SJCRH30 (cell line): ENCODE measurements at regions not wholly inside any gene's neighbourhood (a gene's known extent, or its start where the extent isn't known, plus 50 kb on each side); places are given as distances from the start of the nearest gene placed in this dataset.
A peak's percentile ranks its signal among the peaks of the same experiment; 100 is the strongest.
"Not testable (repeated sequence)": the region's sequence is repeated elsewhere in the genome, so short reads cannot be mapped to it uniquely, and the experiment has no call there.

Experiments
- DNase-seq, 2 experiments: peaks; one replicate each; pipeline ENCODE4 v3.0.0-alpha.2; 2015 to 2020
- H3K27ac ChIP-seq: fragments of 250-450 bp; sonication (Bioruptor Pico); 2 replicates; pipeline ENCODE4 v1.5.1; 2020; ENCODE audit warnings: mild to moderate bottlenecking, moderate library complexity
- H3K27me3 ChIP-seq: fragments of 250-450 bp; sonication (Bioruptor Pico); 2 replicates; pipeline ENCODE4 v1.5.1; 2020; ENCODE audit warnings: mild to moderate bottlenecking, moderate library complexity
- H3K36me3 ChIP-seq: fragments of 250-450 bp; sonication (Bioruptor Pico); 2 replicates; pipeline ENCODE4 v1.5.1; 2020; ENCODE audit warnings: mild to moderate bottlenecking, moderate library complexity
- H3K4me1 ChIP-seq: fragments of 250-450 bp; sonication (Bioruptor Pico); 2 replicates; pipeline ENCODE4 v1.5.1; 2020; ENCODE audit warnings: mild to moderate bottlenecking, moderate library complexity
- H3K4me3 ChIP-seq: fragments of 250-450 bp; sonication (Bioruptor Pico); 2 replicates; pipeline ENCODE4 v1.5.1; 2020; ENCODE audit warnings: mild to moderate bottlenecking, moderate library complexity
- H3K9me3 ChIP-seq: fragments of 250-450 bp; sonication (Bioruptor Pico); replicated peaks from 2 replicates; pipeline ENCODE4 v1.5.1; 2020; ENCODE audit warnings: mild to moderate bottlenecking, moderate library complexity

- peak in 1 of 2 experiments; percentile 41 for DNase-seq
- no peaks in the 10 kb centered on the region for H3K27me3 ChIP-seq
- no peaks in the 10 kb centered on the region for H3K36me3 ChIP-seq
- H3K4me1 ChIP-seq, result peaks cover 5% of the 10 kb centered on the region; the same call in 1 of the 2 replicates
- 0 out of 2 replicates have a peak, but pooled peaks cover 3% of the 10 kb centered on the region for H3K9me3 ChIP-seq
- H3K4me3 ChIP-seq, result no peak overlapping the region
- H3K27ac ChIP-seq, result no peak overlapping the region
Observed at GRCh38 chr1:222009105-222009730, 267.3 kb upstream of the DUSP10 start.

- Histone ChIP-seq H3K9me3 (0 out of 2 replicates have a peak, but pooled peaks cover 3% of the 10 kb centered on the region), H3K4me3 (no peak overlapping the region), H3K27ac (no peak overlapping the region), H3K27me3 (no peaks in the 10 kb centered on the region), H3K36me3 (no peaks in the 10 kb centered on the region), H3K4me1 (peaks cover 5% of the 10 kb centered on the region; the same call in 1 of the 2 replicates)
- no peak for DNase-seq
Observed at GRCh38 chr1:222006715-222007114, 264.8 kb upstream of the DUSP10 start.

- H3K27ac ChIP-seq, result no peak overlapping the region
- no peak for DNase-seq
- no peak overlapping the region for H3K4me3 ChIP-seq
- H3K27me3 ChIP-seq, result no peaks in the 10 kb centered on the region
- H3K9me3 ChIP-seq, result 0 out of 2 replicates have a peak, but pooled peaks cover 3% of the 10 kb centered on the region
- H3K36me3 ChIP-seq, result no peaks in the 10 kb centered on the region
- H3K4me1 ChIP-seq, result no peaks in the 10 kb centered on the region
Observed at GRCh38 chr1:222004784-222005183, 262.9 kb upstream of the DUSP10 start.

GRCh38 chr1:222004034-222004433, 262.1 kb upstream of the DUSP10 start:
- H3K27me3 ChIP-seq, result no peaks in the 10 kb centered on the region
- 0 out of 2 replicates have a peak, but pooled peaks cover 3% of the 10 kb centered on the region for H3K9me3 ChIP-seq
- no peaks in the 10 kb centered on the region for H3K36me3 ChIP-seq
- H3K4me3 ChIP-seq, result no peak overlapping the region
- no peak overlapping the region for H3K27ac ChIP-seq
- no peaks in the 10 kb centered on the region for H3K4me1 ChIP-seq
- DNase-seq, result no peak

- Histone ChIP-seq H3K9me3 (0 out of 2 replicates have a peak, but pooled peaks cover 3% of the 10 kb centered on the region), H3K4me1 (no peaks in the 10 kb centered on the region), H3K27me3 (no peaks in the 10 kb centered on the region), H3K36me3 (no peaks in the 10 kb centered on the region), H3K27ac (no peak overlapping the region), H3K4me3 (no peak overlapping the region)
- no peak for DNase-seq
Observed at GRCh38 chr1:222002503-222002902, 260.6 kb upstream of the DUSP10 start.

GRCh38 chr1:222000131-222000530, 258.2 kb upstream of the DUSP10 start:
- H3K27me3 ChIP-seq, result no peaks in the 10 kb centered on the region
- no peaks in the 10 kb centered on the region for H3K4me1 ChIP-seq
- H3K36me3 ChIP-seq, result no peaks in the 10 kb centered on the region
- H3K9me3 ChIP-seq, result no peaks in the 10 kb centered on the region
- H3K4me3 ChIP-seq, result no peak overlapping the region
- DNase-seq, result no peak
- H3K27ac ChIP-seq, result no peak overlapping the region

GRCh38 chr1:221998781-221999180, 256.9 kb upstream of the DUSP10 start:
- no peaks in the 10 kb centered on the region for H3K4me1 ChIP-seq
- H3K27me3 ChIP-seq, result no peaks in the 10 kb centered on the region
- H3K9me3 ChIP-seq, result no peaks in the 10 kb centered on the region
- no peak overlapping the region for H3K27ac ChIP-seq
- no peak overlapping the region for H3K4me3 ChIP-seq
- H3K36me3 ChIP-seq, result no peaks in the 10 kb centered on the region
- no peak for DNase-seq

GRCh38 chr1:221998186-221998612, 256.3 kb upstream of the DUSP10 start:
- Histone ChIP-seq H3K9me3 (no peaks in the 10 kb centered on the region), H3K27ac (no peak overlapping the region), H3K4me1 (no peaks in the 10 kb centered on the region), H3K36me3 (no peaks in the 10 kb centered on the region), H3K27me3 (no peaks in the 10 kb centered on the region), H3K4me3 (no peak overlapping the region)
- no peak for DNase-seq

- not testable (repeated sequence) for H3K27me3 ChIP-seq, H3K9me3 ChIP-seq, H3K4me1 ChIP-seq, H3K36me3 ChIP-seq, H3K27ac ChIP-seq, DNase-seq, H3K4me3 ChIP-seq
Observed at GRCh38 chr1:221997012-221997411, 255.1 kb upstream of the DUSP10 start.

- Histone ChIP-seq H3K27me3 (no peaks in the 10 kb centered on the region), H3K4me1 (no peaks in the 10 kb centered on the region), H3K4me3 (no peak overlapping the region), H3K27ac (no peak overlapping the region), H3K9me3 (no peaks in the 10 kb centered on the region), H3K36me3 (no peaks in the 10 kb centered on the region)
- no peak for DNase-seq
Observed at GRCh38 chr1:221994939-221995338, 253.1 kb upstream of the DUSP10 start.

- Histone ChIP-seq H3K27ac (no peak overlapping the region), H3K36me3 (no peaks in the 10 kb centered on the region), H3K4me1 (no peaks in the 10 kb centered on the region)
Observed at GRCh38 chr1:221994274-221994698, 252.4 kb upstream of the DUSP10 start.

GRCh38 chr1:221993444-221993948, 251.6 kb upstream of the DUSP10 start:
- no peak for DNase-seq
- Histone ChIP-seq H3K4me3 (no peak overlapping the region), H3K36me3 (no peaks in the 10 kb centered on the region), H3K27ac (no peak overlapping the region), H3K9me3 (no peaks in the 10 kb centered on the region), H3K4me1 (peaks cover 6% of the 10 kb centered on the region), H3K27me3 (no peaks in the 10 kb centered on the region)

More at GRCh38 chr1:221994274-221994698, 252.4 kb upstream of the DUSP10 start:
- DNase-seq, result no peak
- Histone ChIP-seq H3K4me3 (no peak overlapping the region), H3K9me3 (no peaks in the 10 kb centered on the region), H3K27me3 (no peaks in the 10 kb centered on the region)

- no peak for DNase-seq
- no peak overlapping the region for H3K27ac ChIP-seq
- no peaks in the 10 kb centered on the region for H3K27me3 ChIP-seq
- no peaks in the 10 kb centered on the region for H3K9me3 ChIP-seq
- H3K36me3 ChIP-seq, result no peaks in the 10 kb centered on the region
- no peak overlapping the region for H3K4me3 ChIP-seq
- peaks cover 14% of the 10 kb centered on the region for H3K4me1 ChIP-seq
Observed at GRCh38 chr1:221992427-221992826, 250.5 kb upstream of the DUSP10 start.

GRCh38 chr1:221991221-221991620, 249.3 kb upstream of the DUSP10 start:
- Histone ChIP-seq H3K36me3 (no peaks in the 10 kb centered on the region), H3K9me3 (no peaks in the 10 kb centered on the region), H3K4me1 (peaks cover 25% of the 10 kb centered on the region), H3K27ac (no peak overlapping the region), H3K4me3 (no peak overlapping the region), H3K27me3 (no peaks in the 10 kb centered on the region)
- DNase-seq, result no peak

GRCh38 chr1:221989741-221990140, 247.9 kb upstream of the DUSP10 start:
- H3K4me1 ChIP-seq, result peaks cover 25% of the 10 kb centered on the region
- DNase-seq, result no peak
- no peak overlapping the region for H3K27ac ChIP-seq
- no peak overlapping the region for H3K4me3 ChIP-seq
- H3K36me3 ChIP-seq, result no peaks in the 10 kb centered on the region
- 0 out of 2 replicates have a peak, but pooled peaks cover 3% of the 10 kb centered on the region for H3K9me3 ChIP-seq
- H3K27me3 ChIP-seq, result no peaks in the 10 kb centered on the region

GRCh38 chr1:221988829-221989228, 246.9 kb upstream of the DUSP10 start:
- H3K4me3 ChIP-seq, result no peak overlapping the region
- 0 out of 2 replicates have a peak, but pooled peaks cover 3% of the 10 kb centered on the region for H3K9me3 ChIP-seq
- DNase-seq, result no peak
- H3K36me3 ChIP-seq, result no peaks in the 10 kb centered on the region
- no peaks in the 10 kb centered on the region for H3K27me3 ChIP-seq
- H3K27ac ChIP-seq, result peak overlapping the region; percentile 76
- H3K4me1 ChIP-seq, result peaks cover 25% of the 10 kb centered on the region
